RWPE2 (cell line): ENCODE measurements at regions not wholly inside any gene's neighbourhood (a gene's known extent, or its start where the extent isn't known, plus 50 kb on each side); places are given as distances from the start of the nearest gene placed in this dataset.
"Not testable (repeated sequence)": the region's sequence is repeated elsewhere in the genome, so short reads cannot be mapped to it uniquely, and the experiment has no call there.

Experiments used
- ATAC-seq: fragments of 200-7000 bp; cut with Tn5 transposase; 3 replicates; pipeline ENCODE4 v1.9.1; 2021; ENCODE audit warnings: low read depth
- DNase-seq: peaks from one replicate; pipeline ENCODE4 v3.0.0-alpha.2; 2020; ENCODE audit warnings: low spot score
- H3K27ac ChIP-seq: fragments of 450-650 bp; 2 replicates; pipeline ENCODE4 v1.5.1; 2017; ENCODE audit warnings: mild to moderate bottlenecking; ENCODE audit not compliant: poor library complexity, severe bottlenecking
- H3K27me3 ChIP-seq: fragments of 250-450 bp; sonication (Bioruptor Pico); 2 replicates; pipeline ENCODE4 v1.5.1; 2021; ENCODE audit warnings: mild to moderate bottlenecking, moderate library complexity; ENCODE audit not compliant: insufficient read depth, poor library complexity, severe bottlenecking
- H3K36me3 ChIP-seq: fragments of 250-450 bp; sonication (Bioruptor Pico); 2 replicates; pipeline ENCODE4 v1.5.1; 2020; ENCODE audit warnings: low read depth, mild to moderate bottlenecking, moderate library complexity
- H3K4me1 ChIP-seq: fragments of 250-450 bp; sonication (Bioruptor Pico); 2 replicates; pipeline ENCODE4 v1.5.1; 2021; ENCODE audit warnings: mild to moderate bottlenecking, moderate library complexity; ENCODE audit not compliant: insufficient read depth, poor library complexity, severe bottlenecking
- H3K4me3 ChIP-seq: fragments of 250-450 bp; sonication (Bioruptor Pico); 2 replicates; pipeline ENCODE4 v1.5.1; 2021; ENCODE audit warnings: mild to moderate bottlenecking, moderate library complexity; ENCODE audit not compliant: severe bottlenecking
- H3K9me3 ChIP-seq: fragments of 250-450 bp; sonication (Bioruptor Pico); 2 replicates; pipeline ENCODE4 v1.5.1; 2021; ENCODE audit warnings: mild to moderate bottlenecking, moderate library complexity; ENCODE audit not compliant: severe bottlenecking
- TF ChIP-seq, protein P1 (sequence below): fragments of 450-650 bp; IDR thresholded peaks from one replicate; pipeline ENCODE4 v1.5.1; 2017; ENCODE audit warnings: mild to moderate bottlenecking, moderate library complexity; ENCODE audit not compliant: poor library complexity, severe bottlenecking

DNA sequence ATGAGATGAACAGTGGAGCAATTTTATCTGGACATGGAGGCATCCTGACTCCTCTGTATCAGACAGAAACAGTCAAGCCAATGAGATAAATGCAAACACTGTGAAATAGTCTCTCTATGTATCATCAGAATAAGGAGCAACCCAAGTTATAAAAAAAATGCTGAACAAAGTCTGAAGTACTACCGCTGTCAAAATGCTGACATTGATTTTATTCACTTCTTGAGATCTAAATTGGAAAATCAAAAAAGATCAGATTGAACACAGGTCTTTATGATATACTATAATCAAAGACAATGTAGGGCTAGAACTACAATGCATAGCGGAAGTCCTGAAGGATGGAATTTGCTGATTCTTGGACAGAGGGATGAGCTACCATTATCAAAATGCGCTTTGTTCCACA lies 76.1 kb downstream of the FTHL17 start:
- H3K27me3 ChIP-seq, result no peaks in the 10 kb centered on the region
- no peaks in the 10 kb centered on the region for H3K9me3 ChIP-seq
- no peak overlapping the region for H3K4me3 ChIP-seq
- no peaks in the 10 kb centered on the region for H3K4me1 ChIP-seq
- DNase-seq (no peak), ATAC-seq (no peak)
- TF ChIP-seq, protein P1, sequence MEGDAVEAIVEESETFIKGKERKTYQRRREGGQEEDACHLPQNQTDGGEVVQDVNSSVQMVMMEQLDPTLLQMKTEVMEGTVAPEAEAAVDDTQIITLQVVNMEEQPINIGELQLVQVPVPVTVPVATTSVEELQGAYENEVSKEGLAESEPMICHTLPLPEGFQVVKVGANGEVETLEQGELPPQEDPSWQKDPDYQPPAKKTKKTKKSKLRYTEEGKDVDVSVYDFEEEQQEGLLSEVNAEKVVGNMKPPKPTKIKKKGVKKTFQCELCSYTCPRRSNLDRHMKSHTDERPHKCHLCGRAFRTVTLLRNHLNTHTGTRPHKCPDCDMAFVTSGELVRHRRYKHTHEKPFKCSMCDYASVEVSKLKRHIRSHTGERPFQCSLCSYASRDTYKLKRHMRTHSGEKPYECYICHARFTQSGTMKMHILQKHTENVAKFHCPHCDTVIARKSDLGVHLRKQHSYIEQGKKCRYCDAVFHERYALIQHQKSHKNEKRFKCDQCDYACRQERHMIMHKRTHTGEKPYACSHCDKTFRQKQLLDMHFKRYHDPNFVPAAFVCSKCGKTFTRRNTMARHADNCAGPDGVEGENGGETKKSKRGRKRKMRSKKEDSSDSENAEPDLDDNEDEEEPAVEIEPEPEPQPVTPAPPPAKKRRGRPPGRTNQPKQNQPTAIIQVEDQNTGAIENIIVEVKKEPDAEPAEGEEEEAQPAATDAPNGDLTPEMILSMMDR, result no peak
- no peaks in the 10 kb centered on the region for H3K36me3 ChIP-seq
- H3K27ac ChIP-seq, result no peak overlapping the region

DNA sequence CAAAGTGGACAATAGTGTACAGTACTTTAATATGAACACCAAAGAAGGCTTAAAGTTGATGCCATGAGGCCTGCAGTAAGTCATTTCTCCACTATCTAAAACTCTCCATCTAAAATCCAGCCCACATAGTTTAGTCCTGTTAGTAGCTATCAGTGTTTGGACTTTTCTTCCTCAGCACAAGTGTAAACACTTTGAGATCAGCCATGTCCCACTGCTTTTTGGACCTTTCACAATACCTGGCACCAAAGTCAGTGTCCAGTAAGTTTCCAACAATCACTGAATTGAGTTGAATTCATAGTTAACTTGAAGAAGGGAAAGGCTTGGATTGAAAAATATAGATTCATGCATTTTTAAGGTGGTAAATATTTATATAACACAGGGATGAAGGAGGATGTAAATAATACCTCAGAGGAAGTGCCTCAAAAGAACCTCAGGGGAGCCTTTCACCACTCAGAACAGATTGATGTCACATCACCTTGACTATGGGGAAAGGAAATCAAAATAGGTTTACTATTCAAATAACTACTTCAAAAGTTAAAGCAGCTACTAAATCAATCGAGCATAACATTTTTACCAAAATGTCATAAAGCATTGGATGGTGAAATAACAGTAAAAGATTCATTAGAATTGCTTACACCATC lies 76.7 kb downstream of the FTHL17 start:
- H3K4me3 ChIP-seq, result no peak overlapping the region
- TF ChIP-seq, protein P1, result no peak
- ATAC-seq (no peak), DNase-seq (no peak)
- no peaks in the 10 kb centered on the region for H3K36me3 ChIP-seq
- no peaks in the 10 kb centered on the region for H3K27me3 ChIP-seq
- no peaks in the 10 kb centered on the region for H3K9me3 ChIP-seq
- no peak overlapping the region for H3K27ac ChIP-seq
- no peaks in the 10 kb centered on the region for H3K4me1 ChIP-seq

DNA sequence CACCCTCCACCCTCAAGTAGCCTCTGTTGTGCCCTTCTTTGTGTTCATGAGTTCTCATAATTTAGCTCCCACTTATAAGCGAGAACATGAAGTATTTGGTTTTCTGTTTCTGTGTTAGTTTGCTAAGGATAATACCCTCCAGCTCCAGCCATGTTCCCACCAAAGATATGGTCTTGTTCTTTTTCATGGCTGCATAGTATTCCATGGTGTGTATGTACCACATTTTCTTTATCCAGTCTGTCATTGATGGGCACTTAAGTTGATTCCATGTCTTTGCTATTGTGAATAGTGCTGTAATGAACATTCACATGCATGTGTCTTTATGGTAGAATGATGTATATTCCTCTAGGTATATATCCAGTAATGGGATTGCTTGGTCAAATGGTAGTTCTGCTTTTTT lies 77.8 kb downstream of the FTHL17 start:
- not testable (repeated sequence) for H3K27ac ChIP-seq, H3K4me3 ChIP-seq, H3K27me3 ChIP-seq, H3K4me1 ChIP-seq, ATAC-seq, H3K9me3 ChIP-seq, H3K36me3 ChIP-seq, DNase-seq

DNA sequence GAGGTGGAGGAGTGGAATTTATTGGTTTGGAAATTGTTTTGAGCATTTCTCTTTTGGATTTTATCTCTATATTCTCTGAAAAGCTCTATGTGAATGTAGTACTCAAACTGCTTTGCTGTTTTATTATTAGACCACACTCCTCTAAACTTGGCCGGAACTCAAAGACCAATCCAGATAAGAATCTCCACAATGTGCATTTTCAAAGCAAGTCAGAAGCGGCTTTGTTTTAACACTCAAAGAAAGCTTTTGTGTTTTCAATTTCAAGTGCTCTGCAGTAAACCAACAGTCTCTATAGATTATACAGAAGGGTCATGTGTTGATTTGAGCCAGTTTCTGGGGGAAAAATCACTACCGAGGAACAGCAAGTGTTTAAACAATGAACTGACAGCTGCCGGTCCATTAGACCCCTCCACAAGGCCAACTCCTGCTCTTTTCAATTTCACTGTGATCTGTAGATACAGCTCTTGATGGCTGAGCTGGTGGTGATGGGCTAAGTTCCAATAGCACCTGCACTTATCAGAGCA lies 79.4 kb downstream of the FTHL17 start:
- H3K9me3 ChIP-seq, result no peaks in the 10 kb centered on the region
- DNase-seq, result no peak
- TF ChIP-seq, protein P1, result no peak

DNA sequence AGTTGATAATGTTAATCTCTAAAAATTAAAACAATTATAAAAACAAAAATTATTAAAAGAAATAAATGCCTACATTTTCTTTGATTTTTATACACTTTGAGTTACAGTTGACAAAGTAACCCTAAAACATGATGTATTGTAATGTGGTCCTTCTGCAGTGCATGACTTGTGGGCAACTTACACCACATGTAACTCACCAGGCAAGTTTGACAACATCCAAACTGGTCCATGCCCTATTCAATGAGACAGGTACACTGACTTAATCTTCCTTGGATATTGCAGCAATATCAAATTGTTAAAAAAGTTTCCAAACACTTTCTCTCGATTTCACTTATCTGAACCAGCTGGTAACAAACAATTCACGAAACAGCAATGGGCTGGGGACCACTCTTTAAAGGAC lies 81.5 kb downstream of the FTHL17 start:
- H3K27ac ChIP-seq, result no peak overlapping the region
- H3K36me3 ChIP-seq, result no peaks in the 10 kb centered on the region
- H3K9me3 ChIP-seq, result no peaks in the 10 kb centered on the region
- H3K4me1 ChIP-seq, result no peaks in the 10 kb centered on the region
- no peak overlapping the region for H3K4me3 ChIP-seq
- H3K27me3 ChIP-seq, result no peaks in the 10 kb centered on the region
- ATAC-seq (no peak), DNase-seq (no peak)
- TF ChIP-seq, protein P1, result no peak

More for the DNA sequence above, 79.4 kb downstream of the FTHL17 start:
- Histone ChIP-seq H3K4me1 (no peaks in the 10 kb centered on the region), H3K27me3 (no peaks in the 10 kb centered on the region), H3K27ac (no peak overlapping the region), H3K4me3 (no peak overlapping the region), H3K36me3 (no peaks in the 10 kb centered on the region)
- ATAC-seq, result no peak
